ENCODE measurements at regions not wholly inside any gene's neighbourhood (a gene's known extent, or its start where the extent isn't known, plus 50 kb on each side); places are given as distances from the start of the nearest gene placed in this dataset.
"Not testable (repeated sequence)": the region's sequence is repeated elsewhere in the genome, so short reads cannot be mapped to it uniquely, and the experiment has no call there.

GRCh38 chr4:179361978-179362486 lies 1919.8 kb upstream of the AGA start:
- no peak for DNase-seq

- not testable (repeated sequence) for DNase-seq
Measured at GRCh38 chr4:179365932-179366331, 1923.7 kb upstream of the AGA start.

- no peak for DNase-seq
Measured at GRCh38 chr4:179372242-179372641, 1930.0 kb upstream of the AGA start.

- no peak for DNase-seq
Measured at GRCh38 chr4:179372746-179373145, 1930.5 kb upstream of the AGA start.

- not testable (repeated sequence) for DNase-seq
Measured at GRCh38 chr4:179378847-179379246, 1936.6 kb upstream of the AGA start.

GRCh38 chr4:179392787-179393186 lies 1950.5 kb upstream of the AGA start:
- DNase-seq: no peak

GRCh38 chr4:179398414-179398813 lies 1956.2 kb upstream of the AGA start:
- DNase-seq: peak in 1 of 3 donors; percentile 37

- no peak for DNase-seq
Measured at GRCh38 chr4:179399054-179399782, 1957.0 kb upstream of the AGA start.

- no peak for DNase-seq
Measured at GRCh38 chr4:179415037-179415846, 1973.0 kb upstream of the AGA start.

- no peak for DNase-seq
Measured at GRCh38 chr4:179415847-179416223, 1973.6 kb upstream of the AGA start.

- DNase-seq: no peak
Measured at GRCh38 chr4:179417357-179417756, 1975.1 kb upstream of the AGA start.

GRCh38 chr4:179437962-179438361 lies 1995.7 kb upstream of the AGA start:
- DNase-seq: no peak

GRCh38 chr4:179441596-179441995 lies 1999.4 kb upstream of the AGA start:
- no peak for DNase-seq

GRCh38 chr4:179447308-179447707 lies 2005.1 kb upstream of the AGA start:
- DNase-seq: no peak

GRCh38 chr4:179465131-179465797 lies 2023.0 kb upstream of the AGA start:
- no peak for DNase-seq

GRCh38 chr4:179467878-179468277 lies 2025.6 kb upstream of the AGA start:
- no peak for DNase-seq

- no peak for DNase-seq
Measured at GRCh38 chr4:179472164-179472563, 2029.9 kb upstream of the AGA start.

- DNase-seq: no peak
Measured at GRCh38 chr4:179478608-179479007, 2036.4 kb upstream of the AGA start.

- no peak for DNase-seq
Measured at GRCh38 chr4:179485781-179486180, 2043.5 kb upstream of the AGA start.

GRCh38 chr4:179486570-179487335 lies 2044.5 kb upstream of the AGA start:
- no peak for DNase-seq

GRCh38 chr4:179492260-179493080 lies 2050.2 kb upstream of the AGA start:
- DNase-seq: no peak

- DNase-seq: no peak
Measured at GRCh38 chr4:179503976-179504375, 2061.7 kb upstream of the AGA start.

All from suppressor macrophage treated with lipopolysaccharide for 1 hour (primary cell).